Activated T-helper 17 cell treated with anti-CD3 and anti-CD28 coated beads, Interleukin-2, amount 50 U/mL, for 72 hours (primary cell): ENCODE measurements at regions not wholly inside any gene's neighbourhood (a gene's known extent, or its start where the extent isn't known, plus 50 kb on each side); places are given as distances from the start of the nearest gene placed in this dataset.

Experiments used
- ATAC-seq: fragments of 150-1000 bp; cut with Tn5 transposase; replicated peaks from 2 replicates; pipeline ENCODE4 v1.10.0; 2021; ENCODE audit warnings: mild to moderate bottlenecking, moderate library complexity
- H3K27ac Mint-ChIP-seq: one replicate; pipeline ENCODE4 v1.8.0; 2022; ENCODE audit warnings: mixed read lengths
- H3K27me3 Mint-ChIP-seq: one replicate; pipeline ENCODE4 v1.8.0; 2022; ENCODE audit warnings: mixed read lengths
- H3K36me3 Mint-ChIP-seq: one replicate; pipeline ENCODE4 v1.8.0; 2022; ENCODE audit warnings: low read depth, mild to moderate bottlenecking, mixed read lengths
- H3K4me1 Mint-ChIP-seq: one replicate; pipeline ENCODE4 v1.8.0; 2022; ENCODE audit warnings: mixed read lengths
- H3K4me3 Mint-ChIP-seq: one replicate; pipeline ENCODE4 v1.8.0; 2022; ENCODE audit warnings: mild to moderate bottlenecking, mixed read lengths
- H3K9me3 Mint-ChIP-seq: one replicate; pipeline ENCODE4 v1.8.0; 2022; ENCODE audit warnings: mixed read lengths

GRCh38 chr5:40405996-40406740 lies 273.5 kb upstream of the PTGER4 start:
- Mint-ChIP-seq H3K4me3 (peak overlapping the region; percentile 85), H3K9me3 (peaks cover 6% of the 10 kb centered on the region), H3K27ac (peak overlapping the region; percentile 99), H3K4me1 (peaks cover 61% of the 10 kb centered on the region), H3K36me3 (peaks cover 30% of the 10 kb centered on the region), H3K27me3 (no peaks in the 10 kb centered on the region)
- peak; percentile 29 for ATAC-seq

GRCh38 chr5:40405230-40405629 lies 274.5 kb upstream of the PTGER4 start:
- Mint-ChIP-seq H3K4me1 (peaks cover 60% of the 10 kb centered on the region), H3K4me3 (peak overlapping the region; percentile 85), H3K9me3 (peaks cover 6% of the 10 kb centered on the region), H3K27ac (peak overlapping the region; percentile 99), H3K27me3 (no peaks in the 10 kb centered on the region), H3K36me3 (peaks cover 25% of the 10 kb centered on the region)
- ATAC-seq: no peak

GRCh38 chr5:40404613-40405012 lies 275.1 kb upstream of the PTGER4 start:
- H3K27ac Mint-ChIP-seq: peak overlapping the region; percentile 99
- no peaks in the 10 kb centered on the region for H3K27me3 Mint-ChIP-seq
- H3K4me3 Mint-ChIP-seq: peak overlapping the region; percentile 85
- peak; percentile 41 for ATAC-seq
- peaks cover 21% of the 10 kb centered on the region for H3K36me3 Mint-ChIP-seq
- peaks cover 57% of the 10 kb centered on the region for H3K4me1 Mint-ChIP-seq
- peaks cover 6% of the 10 kb centered on the region for H3K9me3 Mint-ChIP-seq

GRCh38 chr5:40402007-40402364 lies 277.7 kb upstream of the PTGER4 start:
- peaks cover 6% of the 10 kb centered on the region for H3K9me3 Mint-ChIP-seq

GRCh38 chr5:40401284-40402006 lies 278.3 kb upstream of the PTGER4 start:
- peak overlapping the region; percentile 72 for H3K4me3 Mint-ChIP-seq
- H3K27ac Mint-ChIP-seq: peak overlapping the region; percentile 93
- H3K9me3 Mint-ChIP-seq: peaks cover 6% of the 10 kb centered on the region
- peaks cover 14% of the 10 kb centered on the region for H3K36me3 Mint-ChIP-seq
- H3K27me3 Mint-ChIP-seq: no peaks in the 10 kb centered on the region
- H3K4me1 Mint-ChIP-seq: peaks cover 49% of the 10 kb centered on the region
- ATAC-seq: peak; percentile 51

More at GRCh38 chr5:40402007-40402364, 277.7 kb upstream of the PTGER4 start:
- H3K4me3 Mint-ChIP-seq: peak overlapping the region; percentile 72
- peaks cover 54% of the 10 kb centered on the region for H3K4me1 Mint-ChIP-seq
- peak overlapping the region; percentile 93 for H3K27ac Mint-ChIP-seq
- peaks cover 19% of the 10 kb centered on the region for H3K36me3 Mint-ChIP-seq
- H3K27me3 Mint-ChIP-seq: no peaks in the 10 kb centered on the region
- peak; percentile 53 for ATAC-seq

- Mint-ChIP-seq H3K27ac (no peak overlapping the region), H3K9me3 (peaks cover 6% of the 10 kb centered on the region), H3K4me1 (peaks cover 42% of the 10 kb centered on the region), H3K36me3 (peaks cover 6% of the 10 kb centered on the region), H3K27me3 (no peaks in the 10 kb centered on the region), H3K4me3 (no peak overlapping the region)
- no peak for ATAC-seq
These were observed 279.5 kb upstream of the PTGER4 start for GRCh38 chr5:40400245-40400644.

- H3K4me3 Mint-ChIP-seq: no peak overlapping the region
- peaks cover under 1% of the 10 kb centered on the region for H3K36me3 Mint-ChIP-seq
- peaks cover 36% of the 10 kb centered on the region for H3K4me1 Mint-ChIP-seq
- no peak overlapping the region for H3K27ac Mint-ChIP-seq
- no peaks in the 10 kb centered on the region for H3K27me3 Mint-ChIP-seq
- peaks cover 4% of the 10 kb centered on the region for H3K9me3 Mint-ChIP-seq
- ATAC-seq: no peak
These were observed 280.4 kb upstream of the PTGER4 start for GRCh38 chr5:40399349-40399748.

- no peaks in the 10 kb centered on the region for H3K9me3 Mint-ChIP-seq
- H3K36me3 Mint-ChIP-seq: no peaks in the 10 kb centered on the region
- no peaks in the 10 kb centered on the region for H3K27me3 Mint-ChIP-seq
- H3K27ac Mint-ChIP-seq: peak overlapping the region; percentile 73
- H3K4me3 Mint-ChIP-seq: peak overlapping the region; percentile 38
- peaks cover 24% of the 10 kb centered on the region for H3K4me1 Mint-ChIP-seq
- ATAC-seq: peak; percentile 59
These were observed 281.7 kb upstream of the PTGER4 start for GRCh38 chr5:40397976-40398375.

- no peak overlapping the region for H3K27ac Mint-ChIP-seq
- no peak overlapping the region for H3K4me3 Mint-ChIP-seq
- no peak for ATAC-seq
These were observed 282.6 kb upstream of the PTGER4 start for GRCh38 chr5:40397091-40397490.

GRCh38 chr5:40396317-40396716 lies 283.4 kb upstream of the PTGER4 start:
- Mint-ChIP-seq H3K27me3 (no peaks in the 10 kb centered on the region), H3K36me3 (no peaks in the 10 kb centered on the region), H3K4me1 (peaks cover 16% of the 10 kb centered on the region), H3K9me3 (no peaks in the 10 kb centered on the region), H3K4me3 (no peak overlapping the region), H3K27ac (no peak overlapping the region)
- no peak for ATAC-seq

More at GRCh38 chr5:40397091-40397490, 282.6 kb upstream of the PTGER4 start:
- Mint-ChIP-seq H3K9me3 (no peaks in the 10 kb centered on the region), H3K4me1 (peaks cover 19% of the 10 kb centered on the region), H3K36me3 (no peaks in the 10 kb centered on the region), H3K27me3 (no peaks in the 10 kb centered on the region)

- Mint-ChIP-seq H3K4me3 (no peak overlapping the region), H3K27ac (no peak overlapping the region), H3K9me3 (no peaks in the 10 kb centered on the region), H3K27me3 (no peaks in the 10 kb centered on the region), H3K36me3 (no peaks in the 10 kb centered on the region), H3K4me1 (peaks cover 16% of the 10 kb centered on the region)
- no peak for ATAC-seq
These were observed 284.5 kb upstream of the PTGER4 start for GRCh38 chr5:40395251-40395650.

GRCh38 chr5:40394698-40395097 lies 285.0 kb upstream of the PTGER4 start:
- Mint-ChIP-seq H3K27ac (no peak overlapping the region), H3K4me1 (peaks cover 22% of the 10 kb centered on the region), H3K9me3 (no peaks in the 10 kb centered on the region), H3K27me3 (no peaks in the 10 kb centered on the region), H3K36me3 (no peaks in the 10 kb centered on the region), H3K4me3 (no peak overlapping the region)
- no peak for ATAC-seq

GRCh38 chr5:40391642-40392041 lies 288.1 kb upstream of the PTGER4 start:
- Mint-ChIP-seq H3K27ac (no peak overlapping the region), H3K9me3 (no peaks in the 10 kb centered on the region), H3K4me1 (peaks cover 32% of the 10 kb centered on the region), H3K36me3 (no peaks in the 10 kb centered on the region), H3K4me3 (no peak overlapping the region), H3K27me3 (no peaks in the 10 kb centered on the region)
- no peak for ATAC-seq

- Mint-ChIP-seq H3K27me3 (no peaks in the 10 kb centered on the region), H3K36me3 (no peaks in the 10 kb centered on the region), H3K9me3 (no peaks in the 10 kb centered on the region), H3K27ac (peak overlapping the region; percentile 74), H3K4me1 (peaks cover 39% of the 10 kb centered on the region), H3K4me3 (peak overlapping the region; percentile 53)
- ATAC-seq: no peak
These were observed 289.2 kb upstream of the PTGER4 start for GRCh38 chr5:40390281-40391149.
